ENCODE measurements at regions not wholly inside any gene's neighbourhood (a gene's known extent, or its start where the extent isn't known, plus 50 kb on each side); places are given as distances from the start of the nearest gene placed in this dataset.
"Not testable (repeated sequence)": the region's sequence is repeated elsewhere in the genome, so short reads cannot be mapped to it uniquely, and the experiment has no call there.

- no peak for DNase-seq
Measured at GRCh38 chr2:38243186-38243880, 133.7 kb downstream of the ATL2 start.

- no peak for DNase-seq
Measured at GRCh38 chr2:38239452-38239851, 137.6 kb downstream of the ATL2 start.

DNA sequence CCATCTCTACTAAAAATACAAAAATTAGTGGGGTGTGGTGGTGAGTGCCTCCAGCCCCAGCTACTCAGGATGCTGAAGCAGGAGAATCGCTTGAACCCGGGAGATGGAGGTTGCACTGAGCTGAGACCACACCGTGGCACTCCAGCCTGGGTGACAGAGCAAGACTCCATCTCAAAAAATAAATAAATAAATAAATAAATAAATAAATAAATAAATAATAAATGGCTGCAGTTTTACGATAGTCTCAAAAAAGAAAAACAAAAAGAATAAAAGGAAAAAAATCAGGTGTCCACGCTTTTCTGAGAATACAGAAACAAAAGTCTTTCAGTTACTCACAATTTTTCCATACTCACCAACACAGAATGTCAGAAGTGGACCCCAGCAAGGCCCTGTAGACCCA is 138.4 kb downstream of the ATL2 start:
- not testable (repeated sequence) for DNase-seq

GRCh38 chr2:38237311-38237710 is 139.8 kb downstream of the ATL2 start:
- DNase-seq, result no peak

- no peak for DNase-seq
Measured at GRCh38 chr2:38233231-38233983, 143.7 kb downstream of the ATL2 start.

DNA sequence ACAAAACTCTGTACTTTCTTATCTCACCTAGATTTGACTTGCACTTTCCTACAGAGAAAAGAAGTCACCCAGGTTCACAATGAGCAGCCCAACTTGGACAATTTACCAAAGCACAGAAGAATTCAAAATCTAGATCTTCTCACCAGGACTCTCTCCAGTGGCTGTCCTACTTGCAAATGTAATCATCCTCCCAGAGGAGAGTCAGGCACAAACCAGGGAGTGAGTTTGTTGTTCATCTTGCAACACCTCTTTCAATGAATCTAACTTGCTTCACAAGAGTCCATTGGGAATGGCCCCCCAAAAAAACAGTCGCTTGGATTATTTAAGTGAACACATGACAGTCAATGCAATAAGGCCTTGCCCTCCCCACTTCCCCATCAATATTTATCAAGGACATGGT is 144.6 kb downstream of the ATL2 start:
- DNase-seq, result no peak

- no peak for DNase-seq
Measured at GRCh38 chr2:38230756-38231155, 146.3 kb downstream of the ATL2 start.

- DNase-seq, result no peak
Measured at GRCh38 chr2:38228753-38229152, 148.3 kb downstream of the ATL2 start.

DNA sequence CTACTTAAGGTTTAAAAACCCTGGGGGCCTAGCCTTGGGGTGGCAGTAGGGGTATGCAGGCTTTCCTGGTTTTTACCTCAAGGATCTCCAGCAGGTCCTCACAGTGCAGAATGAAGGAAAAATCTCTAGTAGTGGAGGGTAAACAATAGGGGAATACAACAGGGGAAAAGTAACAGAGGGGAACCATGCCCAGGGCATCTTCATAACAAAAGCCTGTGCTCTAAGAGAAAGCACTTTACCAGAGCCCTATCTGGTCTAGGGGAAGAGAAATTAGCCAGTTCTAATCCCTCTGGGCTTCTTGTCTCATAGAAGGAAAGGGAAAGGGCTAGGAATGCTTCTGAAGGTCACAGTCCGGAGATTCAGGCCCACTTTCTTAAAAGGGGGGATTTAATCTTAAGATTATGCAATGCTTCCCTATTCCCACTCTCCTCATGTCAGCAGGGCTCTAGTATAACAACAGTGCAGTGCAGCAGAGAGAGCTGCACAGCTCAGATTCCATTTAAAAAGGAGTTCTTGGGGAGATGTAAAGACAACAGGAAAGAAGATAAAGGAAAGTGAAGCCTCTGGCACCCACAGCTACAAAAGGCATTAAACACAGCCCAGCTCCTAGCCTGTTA is 149.0 kb upstream of the CYP1B1 start:
- no peak for DNase-seq

DNA sequence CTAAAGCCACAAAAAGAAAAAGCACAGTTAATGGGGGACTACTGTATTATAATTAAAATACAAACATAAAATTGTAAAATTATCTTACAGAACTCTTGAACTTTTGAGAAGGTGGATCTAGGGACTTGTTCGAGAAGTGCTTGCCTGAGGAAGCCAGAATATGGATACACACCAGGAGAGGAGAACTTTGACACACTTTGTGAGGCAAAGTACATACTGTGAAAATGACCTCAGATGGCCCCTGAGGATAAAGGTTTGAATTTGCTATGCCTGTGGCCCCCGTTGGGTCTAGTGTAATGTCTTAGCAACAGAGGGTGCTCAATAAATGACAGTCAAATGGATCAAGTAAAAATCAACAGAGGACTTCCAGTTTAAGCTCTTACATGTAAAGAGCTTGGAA is 148.2 kb upstream of the CYP1B1 start:
- DNase-seq, result no peak

DNA sequence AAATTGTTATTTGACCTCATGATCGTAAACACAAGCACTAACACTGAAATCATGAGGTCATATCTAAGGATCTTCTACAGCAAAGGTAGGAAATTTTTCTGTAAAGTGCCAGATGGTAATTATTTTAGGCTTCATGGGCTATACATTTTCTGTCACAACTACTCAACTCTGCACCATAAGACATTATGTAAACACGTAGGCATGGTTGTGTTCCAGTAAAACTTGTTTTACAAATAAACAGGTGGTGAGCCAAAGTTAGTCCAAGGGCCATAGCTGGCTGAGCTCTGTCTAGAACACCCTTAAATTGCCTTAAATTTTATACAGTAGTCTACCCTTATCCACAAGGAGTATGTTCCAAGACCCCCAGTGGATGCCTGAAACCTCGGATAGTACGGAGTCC is 147.3 kb upstream of the CYP1B1 start:
- no peak for DNase-seq

DNA sequence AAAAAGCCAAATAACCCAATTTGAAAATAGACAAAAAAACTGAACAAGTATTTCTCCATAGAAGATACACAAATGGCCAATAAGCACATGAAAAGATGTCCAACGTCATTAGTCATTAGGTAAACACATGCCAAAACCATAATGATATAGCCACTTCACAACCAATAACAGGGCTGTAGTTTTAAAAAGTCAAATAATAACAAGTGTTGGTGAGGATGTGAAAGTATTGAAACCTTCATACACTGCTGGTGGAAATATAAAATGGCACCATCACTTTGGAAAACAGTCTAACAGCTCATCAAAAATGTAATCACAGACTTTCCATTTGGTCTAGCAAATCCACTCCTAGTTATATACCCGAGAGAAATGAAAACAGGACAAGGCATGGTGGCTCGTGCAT is 144.2 kb upstream of the CYP1B1 start:
- DNase-seq, result no peak

DNA sequence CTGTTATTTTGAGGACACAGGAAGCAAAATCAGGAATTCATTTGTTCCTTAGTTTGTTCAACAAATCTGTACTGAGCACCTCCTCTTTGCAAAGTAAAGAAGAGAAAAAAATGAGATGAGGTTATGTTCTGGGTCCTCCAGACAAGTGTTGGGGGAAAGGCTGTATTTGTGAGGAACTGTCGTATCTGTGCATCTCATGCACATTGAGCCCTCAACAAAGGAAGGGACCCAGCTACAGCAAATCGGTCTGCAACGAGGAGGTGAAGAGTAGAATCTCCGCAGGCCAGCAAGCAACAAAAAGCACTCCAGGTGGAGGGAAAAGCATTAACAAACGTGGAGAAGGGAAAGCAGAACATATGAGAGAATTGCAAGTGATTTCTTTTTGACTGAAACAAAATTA is 143.0 kb upstream of the CYP1B1 start:
- no peak for DNase-seq

GRCh38 chr2:38218591-38218991 is 142.6 kb upstream of the CYP1B1 start:
- no peak for DNase-seq

- DNase-seq, result no peak
Measured at GRCh38 chr2:38217401-38218188, 141.6 kb upstream of the CYP1B1 start.

- DNase-seq, result no peak
Measured at GRCh38 chr2:38216886-38217285, 140.9 kb upstream of the CYP1B1 start.

- DNase-seq, result no peak
Measured at GRCh38 chr2:38215993-38216392, 140.0 kb upstream of the CYP1B1 start.

GRCh38 chr2:38215522-38215921 is 139.6 kb upstream of the CYP1B1 start:
- DNase-seq, result no peak

DNA sequence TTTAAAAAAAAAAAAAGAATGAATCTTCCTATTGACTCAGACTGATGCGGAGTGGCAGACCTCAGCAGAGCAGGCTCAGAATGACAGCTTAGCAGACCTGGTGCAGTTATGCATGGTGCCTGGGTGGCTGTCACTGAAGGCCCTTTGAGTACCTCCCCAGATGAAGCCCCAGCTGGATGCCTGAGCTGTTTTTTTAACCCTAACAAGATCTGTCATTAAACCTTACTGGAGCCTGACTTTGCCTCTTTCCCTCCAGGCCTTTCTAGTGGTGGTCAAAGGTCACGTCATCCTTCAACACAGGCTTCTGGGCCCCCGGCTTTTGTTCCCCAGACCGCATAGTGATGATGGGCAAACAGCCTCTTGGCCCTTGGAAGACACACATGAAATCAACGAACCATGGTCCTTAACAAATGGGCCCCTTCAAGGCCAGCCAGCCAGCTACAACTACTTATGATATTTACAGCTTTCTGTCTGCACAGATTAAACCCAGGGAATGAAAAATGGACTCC is 138.3 kb upstream of the CYP1B1 start:
- DNase-seq, result no peak

GRCh38 chr2:38213619-38214167 is 137.7 kb upstream of the CYP1B1 start:
- no peak for DNase-seq

DNA sequence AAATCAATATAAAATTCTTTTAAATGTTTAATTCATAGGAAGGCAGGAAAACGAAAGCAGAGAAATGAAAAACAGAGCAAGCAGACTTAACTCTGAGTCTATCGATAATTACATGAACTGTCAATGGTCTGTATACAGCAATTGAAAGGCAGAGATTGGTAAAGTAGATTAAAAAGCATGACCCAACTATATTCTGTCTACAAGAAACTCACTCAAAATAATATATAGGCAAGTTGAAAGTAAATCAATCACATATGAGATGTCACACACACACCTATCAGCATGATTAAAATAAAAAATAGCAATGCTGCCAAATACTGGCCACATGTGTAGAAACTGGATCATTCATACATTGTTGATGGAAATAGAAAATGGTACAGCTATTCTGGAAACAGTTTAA is 136.4 kb upstream of the CYP1B1 start:
- no peak for DNase-seq

GRCh38 chr2:38207168-38207567 is 131.2 kb upstream of the CYP1B1 start:
- DNase-seq, result no peak

DNA sequence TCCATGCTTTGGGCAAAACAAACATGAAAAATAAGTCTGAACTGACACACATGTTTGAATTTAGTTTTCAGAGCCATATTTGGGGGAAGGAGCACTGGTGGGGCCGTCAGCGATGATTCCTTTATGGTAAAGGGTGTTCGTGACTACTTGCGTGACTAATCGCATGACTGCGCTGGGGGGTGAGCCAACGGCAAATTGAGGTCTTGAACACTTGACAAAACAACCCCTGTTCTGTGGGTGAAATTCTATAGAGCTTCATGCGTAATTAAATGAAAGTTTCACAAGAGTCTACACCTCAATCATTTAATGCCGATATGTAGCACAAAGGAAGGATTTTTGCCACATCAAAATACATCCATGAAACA is 127.5 kb upstream of the CYP1B1 start:
- DNase-seq, result no peak

All from RPMI8226 (cell line).